ENCODE measurements at regions not wholly inside any gene's neighbourhood (a gene's known extent, or its start where the extent isn't known, plus 50 kb on each side); places are given as distances from the start of the nearest gene placed in this dataset.

DNA sequence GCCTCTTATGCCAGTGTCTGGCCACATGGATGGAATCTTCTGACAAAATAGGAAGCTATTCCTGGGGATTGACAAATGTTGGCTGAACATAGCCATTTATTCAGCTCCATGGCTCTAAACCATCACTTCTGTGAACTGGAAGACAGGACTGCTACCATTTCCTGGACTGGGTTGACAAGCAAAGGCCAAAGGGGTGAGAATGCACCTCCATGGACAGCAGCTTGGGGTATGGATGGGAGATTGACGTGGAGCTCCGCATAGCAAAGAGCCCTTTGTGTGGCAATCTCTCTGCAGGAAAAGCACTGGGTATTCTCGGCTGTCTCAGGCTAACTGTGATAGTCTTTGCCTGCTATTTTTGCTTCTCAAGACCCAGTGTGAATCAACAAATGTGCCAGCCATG lies 223.0 kb upstream of the EGLN3 start:
- Mint-ChIP-seq H3K4me3 (ENCODE audit: unreplicated experiment) (no peak overlapping the region), H3K36me3 (ENCODE audit: unreplicated experiment) (no peaks in the 10 kb centered on the region), H3K4me1 (ENCODE audit: unreplicated experiment) (no peaks in the 10 kb centered on the region), H3K27ac (ENCODE audit: unreplicated experiment) (no peak overlapping the region), H3K9me3 (ENCODE audit: unreplicated experiment) (no peaks in the 10 kb centered on the region), H3K27me3 (ENCODE audit: unreplicated experiment) (peaks cover 22% of the 10 kb centered on the region)
- TF ChIP-seq, protein P1, sequence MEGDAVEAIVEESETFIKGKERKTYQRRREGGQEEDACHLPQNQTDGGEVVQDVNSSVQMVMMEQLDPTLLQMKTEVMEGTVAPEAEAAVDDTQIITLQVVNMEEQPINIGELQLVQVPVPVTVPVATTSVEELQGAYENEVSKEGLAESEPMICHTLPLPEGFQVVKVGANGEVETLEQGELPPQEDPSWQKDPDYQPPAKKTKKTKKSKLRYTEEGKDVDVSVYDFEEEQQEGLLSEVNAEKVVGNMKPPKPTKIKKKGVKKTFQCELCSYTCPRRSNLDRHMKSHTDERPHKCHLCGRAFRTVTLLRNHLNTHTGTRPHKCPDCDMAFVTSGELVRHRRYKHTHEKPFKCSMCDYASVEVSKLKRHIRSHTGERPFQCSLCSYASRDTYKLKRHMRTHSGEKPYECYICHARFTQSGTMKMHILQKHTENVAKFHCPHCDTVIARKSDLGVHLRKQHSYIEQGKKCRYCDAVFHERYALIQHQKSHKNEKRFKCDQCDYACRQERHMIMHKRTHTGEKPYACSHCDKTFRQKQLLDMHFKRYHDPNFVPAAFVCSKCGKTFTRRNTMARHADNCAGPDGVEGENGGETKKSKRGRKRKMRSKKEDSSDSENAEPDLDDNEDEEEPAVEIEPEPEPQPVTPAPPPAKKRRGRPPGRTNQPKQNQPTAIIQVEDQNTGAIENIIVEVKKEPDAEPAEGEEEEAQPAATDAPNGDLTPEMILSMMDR (IDR thresholded peaks at IDR 0.05) = no peak
- no peak for DNase-seq (ENCODE audit: extremely low spot score, unreplicated experiment)

DNA sequence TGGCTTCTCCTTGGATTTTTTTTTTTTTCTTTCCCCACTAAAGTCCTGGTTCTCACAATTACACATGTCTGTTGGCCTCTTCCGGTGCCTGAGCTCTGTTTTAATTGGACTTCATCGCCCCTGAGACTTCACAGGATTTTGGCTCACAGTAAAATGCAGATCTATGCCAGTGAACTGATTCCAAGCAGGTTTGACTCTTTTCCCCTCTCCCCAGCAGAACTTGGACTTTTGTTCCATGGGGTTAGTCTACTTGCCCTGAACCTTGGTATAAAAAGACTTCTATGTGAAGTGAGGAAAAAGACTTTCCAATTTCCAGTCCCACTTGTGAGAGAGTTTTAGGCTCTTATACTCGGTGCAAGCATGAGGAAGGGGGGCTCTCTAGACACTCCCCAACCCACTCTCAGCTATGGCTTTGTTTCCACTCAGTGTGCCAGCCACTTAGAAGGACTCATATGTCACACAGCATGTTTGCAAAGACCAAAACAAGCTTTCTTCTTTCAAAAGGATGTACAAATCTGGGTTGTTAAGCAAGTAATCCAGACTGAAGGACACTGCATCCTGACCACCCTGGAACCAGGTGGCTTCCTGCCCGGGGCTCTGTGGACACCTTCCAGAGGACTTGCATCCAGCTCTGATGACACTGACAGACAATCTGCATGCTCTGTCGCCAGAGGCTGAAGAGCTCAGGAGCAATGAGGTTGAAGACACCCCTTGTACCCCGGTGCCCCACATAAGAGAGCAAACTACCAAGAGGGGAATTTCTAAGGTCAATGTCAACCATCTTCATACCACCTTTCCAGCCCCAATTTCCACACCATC lies 221.9 kb upstream of the EGLN3 start:
- H3K27me3 Mint-ChIP-seq (ENCODE audit: unreplicated experiment) = peaks cover 23% of the 10 kb centered on the region
- H3K4me1 Mint-ChIP-seq (ENCODE audit: unreplicated experiment) = no peaks in the 10 kb centered on the region
- TF ChIP-seq, protein P1 (IDR thresholded peaks at IDR 0.05) = no peak
- no peak for DNase-seq (ENCODE audit: extremely low spot score, unreplicated experiment)
- no peaks in the 10 kb centered on the region for H3K9me3 Mint-ChIP-seq (ENCODE audit: unreplicated experiment)
- no peak overlapping the region for H3K27ac Mint-ChIP-seq (ENCODE audit: unreplicated experiment)
- no peak overlapping the region for H3K4me3 Mint-ChIP-seq (ENCODE audit: unreplicated experiment)
- H3K36me3 Mint-ChIP-seq (ENCODE audit: unreplicated experiment) = no peaks in the 10 kb centered on the region

DNA sequence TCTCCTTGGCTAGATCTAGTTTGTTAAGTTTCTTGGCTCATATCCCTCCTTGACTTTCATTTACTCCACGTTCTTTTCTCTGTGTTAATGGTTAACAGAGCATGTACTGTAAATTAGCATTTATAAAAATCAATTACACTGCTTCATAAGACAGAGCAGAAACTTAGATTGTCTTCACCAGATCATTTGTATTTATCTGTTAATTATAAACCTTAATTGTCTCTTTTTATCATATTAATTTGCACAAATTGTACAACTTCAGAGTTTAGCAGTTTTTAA lies 221.2 kb upstream of the EGLN3 start:
- no peak overlapping the region for H3K4me3 Mint-ChIP-seq (ENCODE audit: unreplicated experiment)
- no peak overlapping the region for H3K27ac Mint-ChIP-seq (ENCODE audit: unreplicated experiment)
- TF ChIP-seq, protein P1 (IDR thresholded peaks at IDR 0.05) = no peak
- H3K9me3 Mint-ChIP-seq (ENCODE audit: unreplicated experiment) = no peaks in the 10 kb centered on the region
- no peaks in the 10 kb centered on the region for H3K4me1 Mint-ChIP-seq (ENCODE audit: unreplicated experiment)
- H3K27me3 Mint-ChIP-seq (ENCODE audit: unreplicated experiment) = peaks cover 27% of the 10 kb centered on the region
- H3K36me3 Mint-ChIP-seq (ENCODE audit: unreplicated experiment) = no peaks in the 10 kb centered on the region
- no peak for DNase-seq (ENCODE audit: extremely low spot score, unreplicated experiment)

GRCh38 chr14:34171431-34172172 lies 220.7 kb upstream of the EGLN3 start:
- Mint-ChIP-seq H3K9me3 (ENCODE audit: unreplicated experiment) (no peaks in the 10 kb centered on the region), H3K36me3 (ENCODE audit: unreplicated experiment) (no peaks in the 10 kb centered on the region), H3K4me1 (ENCODE audit: unreplicated experiment) (no peaks in the 10 kb centered on the region), H3K27ac (ENCODE audit: unreplicated experiment) (no peak overlapping the region), H3K4me3 (ENCODE audit: unreplicated experiment) (no peak overlapping the region), H3K27me3 (ENCODE audit: unreplicated experiment) (peaks cover 27% of the 10 kb centered on the region)
- TF ChIP-seq, protein P1 (IDR thresholded peaks at IDR 0.05) = no peak
- DNase-seq (ENCODE audit: extremely low spot score, unreplicated experiment) = no peak

GRCh38 chr14:34170882-34171281 lies 220.0 kb upstream of the EGLN3 start:
- TF ChIP-seq, protein P1 (IDR thresholded peaks at IDR 0.05) = no peak
- Mint-ChIP-seq H3K4me3 (ENCODE audit: unreplicated experiment) (no peak overlapping the region), H3K36me3 (ENCODE audit: unreplicated experiment) (no peaks in the 10 kb centered on the region), H3K4me1 (ENCODE audit: unreplicated experiment) (no peaks in the 10 kb centered on the region), H3K27ac (ENCODE audit: unreplicated experiment) (no peak overlapping the region), H3K9me3 (ENCODE audit: unreplicated experiment) (no peaks in the 10 kb centered on the region), H3K27me3 (ENCODE audit: unreplicated experiment) (peaks cover 28% of the 10 kb centered on the region)
- no peak for DNase-seq (ENCODE audit: extremely low spot score, unreplicated experiment)
